Suppressor macrophage treated with lipopolysaccharide for 1 hour (primary cell): ENCODE measurements at regions not wholly inside any gene's neighbourhood (a gene's known extent, or its start where the extent isn't known, plus 50 kb on each side); places are given as distances from the start of the nearest gene placed in this dataset.
"Not testable (repeated sequence)": the region's sequence is repeated elsewhere in the genome, so short reads cannot be mapped to it uniquely, and the experiment has no call there.

Source experiments
- DNase-seq, 3 donors: peaks; one replicate each; pipeline ENCODE4 v3.0.0-alpha.2; 2020 to 2022

GRCh38 chr1:60802884-60803283 is 279.5 kb upstream of the NFIA start:
- DNase-seq: no peak

GRCh38 chr1:60797351-60797750 is 285.0 kb upstream of the NFIA start:
- DNase-seq: no peak

GRCh38 chr1:60791226-60791625 is 291.1 kb upstream of the NFIA start:
- no peak for DNase-seq

- DNase-seq: not testable (repeated sequence)
Observed at GRCh38 chr1:60773099-60773498, 309.3 kb upstream of the NFIA start.

GRCh38 chr1:60769082-60769481 is 313.3 kb upstream of the NFIA start:
- no peak for DNase-seq

GRCh38 chr1:60765204-60765603 is 317.2 kb upstream of the NFIA start:
- DNase-seq: peak; percentile 59 to 63 (median 63)

GRCh38 chr1:60764489-60764888 is 317.9 kb upstream of the NFIA start:
- DNase-seq: no peak

- DNase-seq: no peak
Observed at GRCh38 chr1:60763741-60764140, 318.6 kb upstream of the NFIA start.

- no peak for DNase-seq
Observed at GRCh38 chr1:60762911-60763310, 319.4 kb upstream of the NFIA start.

- DNase-seq: no peak
Observed at GRCh38 chr1:60762176-60762575, 320.2 kb upstream of the NFIA start.

GRCh38 chr1:60759291-60759690 is 323.1 kb upstream of the NFIA start:
- DNase-seq: peak; percentile 16 to 29 (median 22)

- DNase-seq: no peak
Observed at GRCh38 chr1:60757485-60757884, 324.9 kb upstream of the NFIA start.

GRCh38 chr1:60753036-60753900 is 329.1 kb upstream of the NFIA start:
- DNase-seq: no peak

GRCh38 chr1:60751306-60751705 is 331.1 kb upstream of the NFIA start:
- DNase-seq: no peak

GRCh38 chr1:60747353-60747752 is 335.0 kb upstream of the NFIA start:
- no peak for DNase-seq

- DNase-seq: no peak
Observed at GRCh38 chr1:60746278-60746791, 336.0 kb upstream of the NFIA start.

- no peak for DNase-seq
Observed at GRCh38 chr1:60745484-60745883, 336.9 kb upstream of the NFIA start.

- no peak for DNase-seq
Observed at GRCh38 chr1:60742339-60742738, 340.0 kb upstream of the NFIA start.

- DNase-seq: no peak
Observed at GRCh38 chr1:60740154-60740553, 342.2 kb upstream of the NFIA start.

GRCh38 chr1:60739729-60740128 is 342.6 kb upstream of the NFIA start:
- no peak for DNase-seq

- no peak for DNase-seq
Observed at GRCh38 chr1:60732977-60733401, 349.4 kb upstream of the NFIA start.

GRCh38 chr1:60731321-60731720 is 351.0 kb upstream of the NFIA start:
- no peak for DNase-seq

- DNase-seq: no peak
Observed at GRCh38 chr1:60727552-60727951, 354.8 kb upstream of the NFIA start.

GRCh38 chr1:60716472-60716871 is 365.9 kb upstream of the NFIA start:
- DNase-seq: no peak

- DNase-seq: no peak
Observed at GRCh38 chr1:60715970-60716369, 366.4 kb upstream of the NFIA start.
